DND-41 (cell line): ENCODE measurements at regions not wholly inside any gene's neighbourhood (a gene's known extent, or its start where the extent isn't known, plus 50 kb on each side); places are given as distances from the start of the nearest gene placed in this dataset.

Source experiments
- ATAC-seq: fragments of 200-7000 bp; cut with Tn5 transposase; 3 replicates; pipeline ENCODE4 v1.9.1; 2021; ENCODE audit warnings: low read depth; ENCODE audit not compliant: insufficient read depth
- DNase-seq: peaks from one replicate; pipeline ENCODE4 v3.0.0-alpha.2; 2020
- H2AFZ ChIP-seq: 2 replicates; pipeline ENCODE4 v1.6.0; 2012; ENCODE audit warnings: low read depth, low read length
- H3K27ac ChIP-seq: 2 replicates; pipeline ENCODE4 v1.5.1; 2012; ENCODE audit warnings: low read length, inconsistent platforms
- H3K27me3 ChIP-seq: fragments of 200-600 bp; sonication (generic); 2 replicates; pipeline ENCODE4 v1.6.0; 2012; ENCODE audit warnings: low read length, mild to moderate bottlenecking, inconsistent platforms; ENCODE audit not compliant: insufficient read depth, poor library complexity
- H3K36me3 ChIP-seq: 2 replicates; pipeline ENCODE4 v1.5.1; 2012; ENCODE audit warnings: low read length, inconsistent platforms; ENCODE audit not compliant: insufficient read depth
- H3K4me1 ChIP-seq: 2 replicates; pipeline ENCODE4 v1.5.1; 2012; ENCODE audit warnings: mild to moderate bottlenecking, low read length; ENCODE audit not compliant: insufficient read depth
- H3K4me2 ChIP-seq: 2 replicates; pipeline ENCODE4 v1.6.0; 2012; ENCODE audit warnings: mild to moderate bottlenecking, moderate library complexity, low read length, inconsistent platforms; ENCODE audit not compliant: insufficient read depth
- H3K4me3 ChIP-seq, 2 experiments: fragments of 200-600 bp in 1 of 2; shearing (Covaris generic) in 1 of 2; 2 replicates each; pipeline ENCODE4 v1.5.1; 2012 to 2016; ENCODE audit warnings: inconsistent platforms in 2 of 2, low read length in 2 of 2, mild to moderate bottlenecking in 2 of 2, low read depth in 1 of 2, moderate library complexity in 1 of 2
- H3K79me2 ChIP-seq: 2 replicates; pipeline ENCODE4 v1.6.0; 2012; ENCODE audit warnings: low read length, inconsistent platforms; ENCODE audit not compliant: insufficient read depth
- H3K9ac ChIP-seq: 2 replicates; pipeline ENCODE4 v1.6.0; 2012; ENCODE audit warnings: low read depth, mild to moderate bottlenecking, inconsistent platforms, low read length, moderate library complexity
- H3K9me3 ChIP-seq: 2 replicates; pipeline ENCODE4 v1.5.1; 2012; ENCODE audit warnings: low read length, moderate library complexity, mild to moderate bottlenecking, inconsistent platforms; ENCODE audit not compliant: insufficient read depth, severe bottlenecking
- H4K20me1 ChIP-seq: 2 replicates; pipeline ENCODE4 v1.6.0; 2012; ENCODE audit warnings: low read length; ENCODE audit not compliant: insufficient read depth
- CTCF ChIP-seq: IDR thresholded peaks from 2 replicates; pipeline ENCODE4 v1.5.1; 2012; ENCODE audit warnings: borderline replicate concordance, low read length, moderate library complexity, mild to moderate bottlenecking; ENCODE audit not compliant: poor library complexity, severe bottlenecking; ENCODE audit errors: extremely low read depth
- EZH2 ChIP-seq: IDR thresholded peaks from 3 replicates; pipeline ENCODE4 v1.6.1; 2012; ENCODE audit warnings: borderline replicate concordance, low read depth, mild to moderate bottlenecking, moderate library complexity, low read length, inconsistent platforms; ENCODE audit not compliant: severe bottlenecking

GRCh38 chr5:167861129-167861927 lies 430.1 kb upstream of the WWC1 start:
- no peaks in the 10 kb centered on the region for H3K79me2 ChIP-seq
- no peak overlapping the region for H3K4me3 ChIP-seq
- H4K20me1 ChIP-seq = no peaks in the 10 kb centered on the region
- no peaks in the 10 kb centered on the region for H3K27me3 ChIP-seq
- TF ChIP-seq CTCF (no peak), EZH2 (no peak)
- H3K4me1 ChIP-seq = no peaks in the 10 kb centered on the region
- no peaks in the 10 kb centered on the region for H3K9me3 ChIP-seq
- H3K4me2 ChIP-seq = no peak overlapping the region
- no peak for ATAC-seq
- no peak overlapping the region for H3K27ac ChIP-seq
- no peaks in the 10 kb centered on the region for H3K36me3 ChIP-seq
- no peak overlapping the region for H3K9ac ChIP-seq
- DNase-seq = peak; percentile 32
- no peak overlapping the region for H2AFZ ChIP-seq

- no peaks in the 10 kb centered on the region for H3K36me3 ChIP-seq
- H4K20me1 ChIP-seq = no peaks in the 10 kb centered on the region
- H3K27me3 ChIP-seq = no peaks in the 10 kb centered on the region
- TF ChIP-seq CTCF (no peak), EZH2 (no peak)
- ATAC-seq (no peak), DNase-seq (no peak)
- H3K27ac ChIP-seq = no peak overlapping the region
- H2AFZ ChIP-seq = no peak overlapping the region
- no peak overlapping the region for H3K9ac ChIP-seq
- H3K4me2 ChIP-seq = no peak overlapping the region
- H3K9me3 ChIP-seq = no peaks in the 10 kb centered on the region
- H3K4me3 ChIP-seq = no peak overlapping the region
- no peaks in the 10 kb centered on the region for H3K79me2 ChIP-seq
- no peaks in the 10 kb centered on the region for H3K4me1 ChIP-seq
Observed at GRCh38 chr5:167861928-167862426, 429.5 kb upstream of the WWC1 start.

GRCh38 chr5:167863883-167864282 lies 427.6 kb upstream of the WWC1 start:
- Histone ChIP-seq H3K27me3 (no peaks in the 10 kb centered on the region), H3K4me3 (no peak overlapping the region), H4K20me1 (no peaks in the 10 kb centered on the region), H3K9ac (no peak overlapping the region), H3K36me3 (no peaks in the 10 kb centered on the region), H3K79me2 (no peaks in the 10 kb centered on the region), H3K4me2 (no peak overlapping the region), H2AFZ (no peak overlapping the region), H3K9me3 (no peaks in the 10 kb centered on the region), H3K4me1 (no peaks in the 10 kb centered on the region), H3K27ac (no peak overlapping the region)
- no peak for DNase-seq
- TF ChIP-seq CTCF (no peak), EZH2 (no peak)
- no peak for ATAC-seq
